NCI-H82 treated with DMSO at 0.1 percent for 48 hours (cell line): ENCODE measurements at regions not wholly inside any gene's neighbourhood (a gene's known extent, or its start where the extent isn't known, plus 50 kb on each side); places are given as distances from the start of the nearest gene placed in this dataset.

ENCODE experiments used
- DNase-seq: peaks from one replicate; lab custom pipeline; 2025; ENCODE audit not compliant: unreplicated experiment; lab: John Stamatoyannopoulos, UW

DNA sequence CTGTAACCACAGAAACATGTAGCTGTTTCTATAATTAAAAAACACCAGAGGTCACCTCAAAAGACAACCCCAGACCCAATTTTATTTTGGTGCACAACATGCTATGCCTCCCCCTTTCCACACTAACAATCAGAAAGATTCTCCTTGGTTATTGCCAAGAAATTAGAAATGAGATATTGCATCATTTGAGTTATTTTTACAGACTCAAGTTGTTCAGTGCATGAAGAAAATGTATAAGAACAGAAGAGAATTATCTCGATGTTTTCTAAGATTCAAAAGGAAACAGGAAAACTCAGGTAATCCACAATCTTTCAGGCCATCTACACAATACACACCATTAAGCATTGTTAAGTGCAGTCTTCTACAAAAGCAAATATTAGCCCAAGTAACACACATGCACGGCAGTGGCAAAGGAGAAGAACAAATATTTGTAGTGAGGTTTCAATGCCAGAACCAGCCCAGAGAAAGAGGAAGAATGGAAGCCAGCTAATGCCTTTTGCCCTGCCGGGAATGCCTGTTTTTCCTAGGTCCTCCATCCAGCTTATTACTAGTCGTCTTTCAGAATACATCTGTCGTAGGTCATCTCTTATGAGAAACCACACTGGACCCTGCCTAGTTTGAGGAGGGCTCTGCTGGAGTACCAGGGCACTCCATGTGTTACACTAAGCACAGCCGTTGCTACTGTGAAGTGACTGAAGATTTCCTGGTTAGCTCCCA, 67.6 kb upstream of the C1GALT1 start:
- DNase-seq, result no peak

DNA sequence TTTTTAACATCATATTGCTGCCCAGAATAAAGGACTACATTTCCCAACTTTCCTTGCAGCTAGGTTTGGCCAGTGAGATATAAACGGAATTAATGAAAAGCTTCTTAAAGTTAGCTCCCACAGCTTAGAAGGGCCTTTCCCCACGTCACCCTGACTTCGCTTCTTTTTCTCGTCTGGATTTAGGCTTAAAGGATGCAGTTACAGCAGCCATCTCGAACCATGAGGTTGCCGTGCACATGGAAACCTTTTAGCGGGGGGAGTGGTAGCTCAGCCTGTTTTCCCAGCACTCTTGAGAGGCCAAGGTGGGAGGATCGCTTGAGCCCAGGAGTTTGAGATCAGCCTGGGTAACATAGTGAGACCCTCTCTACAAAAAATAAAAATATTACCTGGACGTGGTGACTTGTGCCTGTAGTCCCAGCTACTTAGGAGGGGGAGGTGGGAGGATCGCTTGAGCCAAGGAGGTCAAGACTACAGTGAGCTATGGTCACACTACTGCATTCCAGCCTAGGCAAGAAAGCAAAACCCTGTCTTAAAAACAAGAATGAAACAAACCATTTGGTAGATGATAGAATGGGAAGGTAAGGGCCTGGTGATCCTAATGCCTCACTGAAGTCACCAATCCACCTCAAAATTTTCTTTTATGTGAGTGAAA, 64.3 kb upstream of the C1GALT1 start:
- peak; percentile 81 for DNase-seq

DNA sequence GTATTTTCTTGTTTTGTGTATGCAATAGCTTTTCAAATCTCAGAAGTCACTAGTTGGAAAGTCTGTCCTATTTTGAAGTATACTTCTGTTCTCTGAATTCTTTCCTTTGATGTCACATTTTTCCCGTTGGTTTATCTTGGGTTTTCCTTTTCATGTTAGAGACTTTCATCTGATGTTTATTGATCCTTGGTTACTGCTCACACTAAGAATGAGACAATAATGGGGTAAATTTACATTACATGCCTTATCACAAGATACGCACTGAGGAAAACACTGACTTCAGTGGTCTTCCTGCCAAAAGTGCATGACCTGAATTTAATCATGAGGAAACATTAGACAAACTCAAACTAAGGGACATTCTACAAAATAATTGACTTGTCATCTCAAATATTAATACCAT, 63.5 kb upstream of the C1GALT1 start:
- no peak for DNase-seq

DNA sequence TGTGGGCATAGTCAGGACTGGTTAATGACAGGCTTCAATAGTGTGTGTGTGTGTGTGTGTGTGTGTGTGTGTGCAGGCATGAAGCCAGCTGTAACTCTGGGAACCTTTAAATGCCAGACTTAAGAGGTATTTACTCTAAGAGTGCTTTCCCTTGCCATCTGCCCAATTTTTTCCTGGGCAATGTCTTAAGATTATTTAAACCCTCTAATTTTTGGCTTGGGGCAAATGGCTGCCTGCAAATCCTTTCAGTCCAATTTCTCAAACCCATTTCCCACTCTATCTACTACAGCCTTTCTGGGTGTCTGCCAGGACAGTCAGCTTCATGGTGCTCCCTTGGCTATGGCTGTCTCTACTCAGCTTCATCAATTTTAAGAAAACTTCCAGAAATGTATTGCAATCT, 62.6 kb upstream of the C1GALT1 start:
- DNase-seq, result peak; percentile 96

DNA sequence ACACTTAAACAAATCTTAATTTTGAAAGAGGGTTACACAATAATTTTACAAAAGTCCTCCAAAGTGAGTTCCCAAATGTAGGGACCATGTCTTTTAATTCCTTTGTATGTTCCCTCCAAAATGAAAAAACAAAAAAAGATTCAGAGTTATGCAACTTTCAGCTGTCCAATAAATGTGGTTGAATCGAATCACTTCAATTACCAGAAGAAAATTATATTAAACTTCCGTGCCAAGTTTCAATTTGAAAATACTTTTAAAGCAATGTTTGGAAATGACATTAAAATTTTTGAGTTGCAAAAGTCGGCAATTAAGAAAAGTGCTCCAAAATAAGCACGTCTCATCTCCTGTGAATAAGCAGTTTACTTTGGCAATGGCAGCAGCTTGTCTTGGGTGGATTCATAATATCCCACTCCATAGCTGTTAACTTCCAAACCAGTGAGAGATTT, 60.3 kb upstream of the C1GALT1 start:
- no peak for DNase-seq

DNA sequence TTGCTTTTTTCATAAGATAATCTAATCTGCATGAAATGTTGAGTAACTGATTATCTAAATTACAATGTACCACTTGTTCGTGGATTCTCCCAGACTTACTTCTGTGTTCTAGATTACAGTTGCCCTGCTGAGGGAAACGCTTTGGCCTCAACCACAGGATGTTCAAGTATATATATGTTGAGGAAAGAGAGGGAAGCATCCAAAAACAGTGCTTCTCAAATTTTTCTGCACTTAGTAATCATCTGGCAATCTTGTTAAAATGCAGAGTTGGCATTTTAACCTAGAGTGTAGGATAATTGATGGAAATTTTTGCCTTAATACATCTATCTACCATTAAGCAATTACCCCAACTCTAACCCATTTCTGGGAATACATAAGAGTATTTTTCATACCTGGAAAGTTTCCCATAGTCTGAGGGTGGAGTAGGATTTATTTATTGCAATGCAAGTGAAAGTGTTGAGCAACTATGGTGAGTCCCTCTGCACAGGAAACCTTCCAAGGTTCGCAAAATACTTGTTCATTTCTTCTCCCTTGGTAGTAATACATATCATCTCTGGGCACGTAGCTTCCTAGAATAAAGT, 59.6 kb upstream of the C1GALT1 start:
- no peak for DNase-seq

DNA sequence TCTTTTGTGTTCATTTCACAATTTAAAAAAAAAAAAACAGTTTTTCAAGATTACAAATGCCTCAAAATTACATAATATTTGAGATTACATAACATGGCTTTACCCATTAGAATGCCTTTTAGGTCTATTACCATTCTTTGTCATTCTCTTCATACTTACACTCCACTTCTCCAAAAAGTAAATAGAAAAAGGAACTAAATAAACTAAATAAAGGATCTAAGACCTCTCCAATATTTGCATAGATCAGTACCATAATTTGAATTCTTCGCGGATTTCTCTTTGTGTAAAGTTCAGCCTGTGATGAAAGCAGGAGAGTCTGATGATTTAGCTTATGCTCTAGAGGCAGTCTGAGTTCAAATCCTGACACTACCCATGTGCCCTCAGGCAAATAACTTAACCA, 56.4 kb upstream of the C1GALT1 start:
- DNase-seq, result no peak

DNA sequence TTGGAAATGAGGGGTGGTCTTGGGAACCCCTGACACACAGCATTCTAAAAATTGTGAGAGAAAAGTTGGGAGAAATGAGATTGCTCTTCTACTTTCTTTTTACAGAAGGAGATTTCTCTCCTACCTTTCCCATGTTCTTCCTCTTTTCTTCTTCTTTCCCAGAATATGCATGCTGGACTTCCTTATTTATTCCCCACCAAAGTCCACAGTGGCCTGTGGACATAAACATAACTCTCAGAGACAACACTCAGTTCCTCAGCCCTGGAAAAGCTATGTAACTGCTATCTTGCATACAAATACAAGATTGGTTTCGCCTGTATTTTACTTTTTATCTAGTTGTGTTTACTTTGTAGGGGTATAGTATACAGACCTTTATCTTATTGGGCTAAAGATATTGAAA, 54.6 kb upstream of the C1GALT1 start:
- DNase-seq, result no peak

DNA sequence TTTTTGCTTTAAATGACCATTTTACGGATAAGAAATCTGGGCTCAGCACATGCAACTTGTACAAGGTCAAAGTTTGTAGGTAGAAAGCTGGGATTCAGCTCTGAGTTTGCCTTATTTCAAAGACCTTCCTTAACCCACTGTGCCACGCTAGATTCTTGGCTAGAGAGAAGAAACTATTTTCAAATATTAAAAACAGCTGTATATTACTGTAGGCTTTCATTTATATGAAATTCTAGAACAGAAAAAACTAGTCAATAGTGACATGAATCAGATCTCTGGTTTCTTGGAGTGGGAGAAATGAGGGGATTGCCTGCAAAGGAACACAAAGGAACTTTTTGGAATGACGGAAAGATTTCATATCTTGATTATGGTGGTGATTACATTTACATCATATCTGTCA, 53.0 kb upstream of the C1GALT1 start:
- DNase-seq, result no peak

DNA sequence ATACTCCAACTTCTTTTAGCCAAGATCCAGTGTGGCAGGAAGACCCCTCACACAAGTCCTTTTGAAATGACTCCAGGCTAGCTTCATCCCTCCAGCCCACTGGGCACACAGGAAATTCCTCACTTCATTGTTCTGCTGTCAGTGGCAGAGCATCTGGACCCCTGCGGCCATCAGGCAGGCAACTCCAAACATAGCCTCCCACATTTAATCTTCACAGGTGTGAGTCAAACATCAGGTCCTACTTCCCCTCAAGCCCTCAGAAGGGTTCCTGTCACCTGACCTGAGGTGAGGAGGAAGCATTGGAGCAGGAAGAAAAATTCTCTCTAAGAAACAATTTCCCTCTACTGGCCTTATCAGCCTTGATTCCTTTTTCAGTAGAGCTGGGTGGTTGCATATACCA, 51.1 kb upstream of the C1GALT1 start:
- no peak for DNase-seq
